ENCODE measurements at regions not wholly inside any gene's neighbourhood (a gene's known extent, or its start where the extent isn't known, plus 50 kb on each side); places are given as distances from the start of the nearest gene placed in this dataset.

DNA sequence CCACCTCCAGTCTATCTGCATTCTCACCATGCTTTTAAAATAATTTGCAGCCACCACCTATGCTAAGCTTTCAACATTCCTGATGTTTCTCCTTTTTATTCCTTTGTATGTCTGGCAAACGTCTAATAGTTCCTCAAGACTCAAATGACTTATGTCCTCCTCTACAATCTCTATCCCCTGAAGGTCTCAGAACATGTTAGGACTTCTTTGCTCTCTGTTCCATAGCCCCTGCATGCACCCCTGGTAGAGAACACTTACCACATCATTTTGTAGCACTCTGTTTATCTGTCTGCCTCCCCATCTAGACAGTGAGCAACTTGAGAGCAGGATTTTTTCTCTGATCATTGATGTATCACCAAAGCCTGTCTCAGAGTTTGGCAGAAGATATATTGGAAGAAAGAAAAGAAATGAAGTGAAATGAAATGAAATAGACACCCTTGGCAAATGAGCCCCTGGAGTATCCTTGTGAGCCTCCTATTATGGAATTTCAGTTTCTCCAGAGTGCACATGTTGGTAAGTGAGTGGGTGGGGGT lies 1231.2 kb upstream of the FLRT2 start:
- TF ChIP-seq POLR2A (IDR thresholded peaks at IDR 0.05; ENCODE audit: low read length): no peak
- no peak for TF ChIP-seq GATA1 (IDR thresholded peaks at IDR 0.05; ENCODE audit: low read depth, low read length)

Data from erythroblast (primary cell).